MCF 10A (cell line): ENCODE measurements at regions not wholly inside any gene's neighbourhood (a gene's known extent, or its start where the extent isn't known, plus 50 kb on each side); places are given as distances from the start of the nearest gene placed in this dataset.

ENCODE experiments used
- BruUV-seq: library from RNA; stranded (reverse); fragments of 400-500 nt; replicated peaks from 2 replicates; lab custom pipeline; 2021; lab: Mats Ljungman, UMichigan
- CTCF ChIA-PET: fragments of 300-600 bp; sonication (Branson Sonifier 250); formaldehyde crosslinking; extraction: SDS; loops from one replicate; lab custom pipeline; 2021; ENCODE audit warnings: antibody characterized with exemption, inconsistent platforms; lab: Yijun Ruan, JAX
- POLR2A ChIA-PET: fragments of 300-600, 350-650 bp; sonication (Branson Sonifier 250); formaldehyde crosslinking; extraction: SDS; loops from one replicate; lab custom pipeline; 2020; ENCODE audit warnings: antibody characterized with exemption, inconsistent platforms; lab: Yijun Ruan, JAX
- DNase-seq: peaks from one replicate; pipeline ENCODE4 v3.0.0-alpha.2; 2018; ENCODE audit not compliant: unreplicated experiment
- H3K27ac Mint-ChIP-seq: one replicate; pipeline ENCODE4 v1.8.0; 2022; ENCODE audit warnings: mild to moderate bottlenecking, low read depth, mixed read lengths; ENCODE audit not compliant: unreplicated experiment
- H3K27me3 Mint-ChIP-seq: one replicate; pipeline ENCODE4 v1.8.0; 2022; ENCODE audit warnings: mixed read lengths; ENCODE audit not compliant: insufficient read depth, unreplicated experiment
- H3K36me3 Mint-ChIP-seq: one replicate; pipeline ENCODE4 v1.8.0; 2022; ENCODE audit warnings: mild to moderate bottlenecking, moderate library complexity, mixed read lengths; ENCODE audit not compliant: insufficient read depth, unreplicated experiment
- H3K4me1 Mint-ChIP-seq: one replicate; pipeline ENCODE4 v1.8.0; 2022; ENCODE audit warnings: mixed read lengths; ENCODE audit not compliant: insufficient read depth, unreplicated experiment
- H3K4me3 Mint-ChIP-seq: one replicate; pipeline ENCODE4 v1.8.0; 2022; ENCODE audit warnings: mild to moderate bottlenecking, moderate library complexity, mixed read lengths; ENCODE audit not compliant: unreplicated experiment
- H3K9me3 Mint-ChIP-seq: one replicate; pipeline ENCODE4 v1.8.0; 2022; ENCODE audit warnings: mixed read lengths; ENCODE audit not compliant: unreplicated experiment
- CTCF ChIP-seq: fragments of 200-600 bp; IDR thresholded peaks from one replicate; pipeline ENCODE4 v1.8.0; 2022; ENCODE audit warnings: antibody characterized with exemption, mild to moderate bottlenecking; ENCODE audit not compliant: unreplicated experiment
- intact Hi-C: fragments of 100-400 bp; cut with micrococcal nuclease; formaldehyde crosslinking; loops from 2 replicates; pipeline ENCODE4 v1.14.1; 2022

GRCh38 chr5:8134609-8135008 lies 265.7 kb downstream of the MTRR start:
- CTCF ChIA-PET: no interaction called here
- BruUV-seq: no TSS peak
- DNase-seq: no peak
- POLR2A ChIA-PET: no interaction called here
- intact Hi-C loops: no loop called here
- Mint-ChIP-seq H3K36me3 (no peaks in the 10 kb centered on the region), H3K4me1 (no peaks in the 10 kb centered on the region), H3K4me3 (no peak overlapping the region), H3K27ac (no peak overlapping the region), H3K27me3 (no peaks in the 10 kb centered on the region), H3K9me3 (no peaks in the 10 kb centered on the region)
- TF ChIP-seq CTCF: no peak

GRCh38 chr5:8135742-8136141 lies 266.8 kb downstream of the MTRR start:
- POLR2A ChIA-PET: no interaction called here
- Mint-ChIP-seq H3K27me3 (no peaks in the 10 kb centered on the region), H3K36me3 (no peaks in the 10 kb centered on the region), H3K4me3 (no peak overlapping the region), H3K9me3 (peaks cover 7% of the 10 kb centered on the region), H3K27ac (no peak overlapping the region), H3K4me1 (no peaks in the 10 kb centered on the region)
- intact Hi-C loops: no loop called here
- TF ChIP-seq CTCF: no peak
- DNase-seq: no peak
- no TSS peak for BruUV-seq
- CTCF ChIA-PET: interaction anchor here (0.6 kb wide), 1 partner anchor 1833 kb away, joined by 3 read pairs; no protein-coding TSS in a partner anchor

GRCh38 chr5:8136271-8136670 lies 267.3 kb downstream of the MTRR start:
- no TSS peak for BruUV-seq
- POLR2A ChIA-PET: no interaction called here

GRCh38 chr5:8137941-8138550 lies 269.1 kb downstream of the MTRR start:
- ChIA-PET POLR2A (interaction anchor here (0.6 kb wide), 1 partner anchor 73 kb away, joined by 3 read pairs; no protein-coding TSS in a partner anchor), CTCF (no interaction called here)
- H3K4me1 Mint-ChIP-seq: no peaks in the 10 kb centered on the region
- H3K4me3 Mint-ChIP-seq: no peak overlapping the region
- no peak for DNase-seq
- no peaks in the 10 kb centered on the region for H3K36me3 Mint-ChIP-seq
- intact Hi-C loops: no loop called here
- no TSS peak for BruUV-seq
- no peak overlapping the region for H3K27ac Mint-ChIP-seq
- H3K9me3 Mint-ChIP-seq: peaks cover 7% of the 10 kb centered on the region
- TF ChIP-seq CTCF: no peak
- H3K27me3 Mint-ChIP-seq: no peaks in the 10 kb centered on the region

More at GRCh38 chr5:8136271-8136670, 267.3 kb downstream of the MTRR start:
- Mint-ChIP-seq H3K4me3 (no peak overlapping the region), H3K27ac (no peak overlapping the region), H3K9me3 (peaks cover 7% of the 10 kb centered on the region), H3K36me3 (no peaks in the 10 kb centered on the region), H3K27me3 (no peaks in the 10 kb centered on the region), H3K4me1 (no peaks in the 10 kb centered on the region)
- no peak for TF ChIP-seq CTCF
- DNase-seq: no peak
- intact Hi-C loops: no loop called here
- CTCF ChIA-PET: interaction anchor here (0.6 kb wide), 2 partner anchors 1833 to 1952 kb away, joined by 3 read pairs; no protein-coding TSS in a partner anchor
